ENCODE measurements at regions not wholly inside any gene's neighbourhood (a gene's known extent, or its start where the extent isn't known, plus 50 kb on each side); places are given as distances from the start of the nearest gene placed in this dataset.
"Not testable (repeated sequence)": the region's sequence is repeated elsewhere in the genome, so short reads cannot be mapped to it uniquely, and the experiment has no call there.

GRCh38 chr21:28851645-28852044 lies 141.0 kb downstream of the LTN1 start:
- FAIRE-seq (no peak), DNase-seq (ENCODE audit: low read depth, low spot score) (no peak)
- no peaks in the 10 kb centered on the region for H3K4me1 ChIP-seq (ENCODE audit: control insufficient read depth, extremely low read depth, insufficient read depth, low read length)
- intact Hi-C loops (cut with micrococcal nuclease) (no loop called here), dilution Hi-C loops (cut with MboI; ENCODE audit: extremely low pct_ligation_motif_present, low sequenced_read_pairs) (no loop called here)
- no peak overlapping the region for H3K9ac ChIP-seq (replicated peaks; ENCODE audit: extremely low read depth, insufficient read depth, low read length)
- no peak overlapping the region for H3K4me2 ChIP-seq (ENCODE audit: insufficient read depth, low read length)
- ChIA-PET POLR2A (no interaction called here), CTCF (interaction anchor here (1.4 kb wide), 1 partner anchor 8 kb away, joined by 4 read pairs; no protein-coding TSS in a partner anchor)
- no peak overlapping the region for H2AFZ ChIP-seq (ENCODE audit: low read depth, low read length)
- H3K36me3 ChIP-seq (ENCODE audit: control insufficient read depth in 2 of 2, extremely low read depth in 1 of 2, insufficient read depth in 2 of 2, low read length in 2 of 2): no peaks in the 10 kb centered on the region
- H3K79me2 ChIP-seq (ENCODE audit: control insufficient read depth, insufficient read depth, low read length): no peaks in the 10 kb centered on the region
- TF ChIP-seq FOS (IDR thresholded peaks at IDR 0.05; ENCODE audit: borderline replicate concordance, insufficient read depth, low read length) (no peak), POLR2AphosphoS5 (IDR thresholded peaks at IDR 0.05; ENCODE audit: insufficient read depth, low read depth, low read length) (no peak), JUN (IDR thresholded peaks at IDR 0.05; ENCODE audit: borderline replicate concordance, insufficient read depth, insufficient read length, low read depth) (no peak), MYC (IDR thresholded peaks at IDR 0.05; ENCODE audit: low read depth, low read length) (no peak)
- H3K9me3 ChIP-seq (replicated peaks; ENCODE audit: control insufficient read depth, insufficient read depth, low read length): no peaks in the 10 kb centered on the region
- no peaks in the 10 kb centered on the region for H4K20me1 ChIP-seq (replicated peaks; ENCODE audit: control insufficient read depth, extremely low read depth, insufficient read depth, low read length)
- no peaks in the 10 kb centered on the region for H3K9me1 ChIP-seq (replicated peaks; ENCODE audit: control insufficient read depth, extremely low read depth, insufficient read depth, low read length)
- H3K27ac ChIP-seq (ENCODE audit: insufficient read depth, low read depth, low read length): no peak overlapping the region
- BruUV-seq (replicated peaks): no TSS peak
- no peak overlapping the region for H3K4me3 ChIP-seq (replicated peaks in 1 of 3; ENCODE audit: insufficient read depth in 1 of 3, low read depth in 1 of 3, low read length in 3 of 3)
- H3K27me3 ChIP-seq (ENCODE audit: control insufficient read depth in 2 of 2, insufficient read depth in 2 of 2, low read length in 2 of 2): no peaks in the 10 kb centered on the region

- not testable (repeated sequence) for FAIRE-seq; H3K27me3 ChIP-seq (ENCODE audit: control insufficient read depth in 2 of 2, insufficient read depth in 2 of 2, low read length in 2 of 2); H3K4me2 ChIP-seq (ENCODE audit: insufficient read depth, low read length)
These were observed 153.4 kb downstream of the LTN1 start for GRCh38 chr21:28839237-28839636.

GRCh38 chr21:28837426-28837825 lies 155.3 kb downstream of the LTN1 start:
- H3K4me2 ChIP-seq (ENCODE audit: insufficient read depth, low read length); dilution Hi-C loops (cut with MboI; ENCODE audit: extremely low pct_ligation_motif_present, low sequenced_read_pairs); intact Hi-C loops (cut with micrococcal nuclease): not testable (repeated sequence)

More at GRCh38 chr21:28839237-28839636, 153.4 kb downstream of the LTN1 start:
- H3K9ac ChIP-seq (replicated peaks; ENCODE audit: extremely low read depth, insufficient read depth, low read length); H3K9me1 ChIP-seq (replicated peaks; ENCODE audit: control insufficient read depth, extremely low read depth, insufficient read depth, low read length); H3K4me1 ChIP-seq (ENCODE audit: control insufficient read depth, extremely low read depth, insufficient read depth, low read length); intact Hi-C loops (cut with micrococcal nuclease); BruUV-seq (replicated peaks); dilution Hi-C loops (cut with MboI; ENCODE audit: extremely low pct_ligation_motif_present, low sequenced_read_pairs); CTCF ChIA-PET; H3K79me2 ChIP-seq (ENCODE audit: control insufficient read depth, insufficient read depth, low read length); H3K4me3 ChIP-seq (replicated peaks in 1 of 3; ENCODE audit: insufficient read depth in 1 of 3, low read depth in 1 of 3, low read length in 3 of 3); H3K27ac ChIP-seq (ENCODE audit: insufficient read depth, low read depth, low read length); H4K20me1 ChIP-seq (replicated peaks; ENCODE audit: control insufficient read depth, extremely low read depth, insufficient read depth, low read length); H3K9me3 ChIP-seq (replicated peaks; ENCODE audit: control insufficient read depth, insufficient read depth, low read length); DNase-seq (ENCODE audit: low read depth, low spot score); H2AFZ ChIP-seq (ENCODE audit: low read depth, low read length); POLR2A ChIA-PET; H3K36me3 ChIP-seq (ENCODE audit: control insufficient read depth in 2 of 2, extremely low read depth in 1 of 2, insufficient read depth in 2 of 2, low read length in 2 of 2): not testable (repeated sequence)

GRCh38 chr21:28836588-28836987 lies 156.1 kb downstream of the LTN1 start:
- POLR2A ChIA-PET; H3K27me3 ChIP-seq (ENCODE audit: control insufficient read depth in 2 of 2, insufficient read depth in 2 of 2, low read length in 2 of 2); H4K20me1 ChIP-seq (replicated peaks; ENCODE audit: control insufficient read depth, extremely low read depth, insufficient read depth, low read length); H2AFZ ChIP-seq (ENCODE audit: low read depth, low read length); H3K4me1 ChIP-seq (ENCODE audit: control insufficient read depth, extremely low read depth, insufficient read depth, low read length); FAIRE-seq; H3K9me1 ChIP-seq (replicated peaks; ENCODE audit: control insufficient read depth, extremely low read depth, insufficient read depth, low read length); H3K36me3 ChIP-seq (ENCODE audit: control insufficient read depth in 2 of 2, extremely low read depth in 1 of 2, insufficient read depth in 2 of 2, low read length in 2 of 2); H3K79me2 ChIP-seq (ENCODE audit: control insufficient read depth, insufficient read depth, low read length); H3K4me3 ChIP-seq (replicated peaks in 1 of 3; ENCODE audit: insufficient read depth in 1 of 3, low read depth in 1 of 3, low read length in 3 of 3); BruUV-seq (replicated peaks); H3K27ac ChIP-seq (ENCODE audit: insufficient read depth, low read depth, low read length); H3K4me2 ChIP-seq (ENCODE audit: insufficient read depth, low read length); intact Hi-C loops (cut with micrococcal nuclease); H3K9me3 ChIP-seq (replicated peaks; ENCODE audit: control insufficient read depth, insufficient read depth, low read length); dilution Hi-C loops (cut with MboI; ENCODE audit: extremely low pct_ligation_motif_present, low sequenced_read_pairs); DNase-seq (ENCODE audit: low read depth, low spot score); H3K9ac ChIP-seq (replicated peaks; ENCODE audit: extremely low read depth, insufficient read depth, low read length): not testable (repeated sequence)
- CTCF ChIA-PET: interaction anchor here (1.5 kb wide), 1 partner anchor 13 kb away, joined by 3 read pairs; no protein-coding TSS in a partner anchor

More at GRCh38 chr21:28837426-28837825, 155.3 kb downstream of the LTN1 start:
- H3K9me1 ChIP-seq (replicated peaks; ENCODE audit: control insufficient read depth, extremely low read depth, insufficient read depth, low read length); H3K36me3 ChIP-seq (ENCODE audit: control insufficient read depth in 2 of 2, extremely low read depth in 1 of 2, insufficient read depth in 2 of 2, low read length in 2 of 2); H3K9me3 ChIP-seq (replicated peaks; ENCODE audit: control insufficient read depth, insufficient read depth, low read length); H3K27me3 ChIP-seq (ENCODE audit: control insufficient read depth in 2 of 2, insufficient read depth in 2 of 2, low read length in 2 of 2); H2AFZ ChIP-seq (ENCODE audit: low read depth, low read length); H3K4me3 ChIP-seq (replicated peaks in 1 of 3; ENCODE audit: insufficient read depth in 1 of 3, low read depth in 1 of 3, low read length in 3 of 3); BruUV-seq (replicated peaks); CTCF ChIA-PET; POLR2A ChIA-PET; H3K27ac ChIP-seq (ENCODE audit: insufficient read depth, low read depth, low read length); DNase-seq (ENCODE audit: low read depth, low spot score); H3K4me1 ChIP-seq (ENCODE audit: control insufficient read depth, extremely low read depth, insufficient read depth, low read length); H4K20me1 ChIP-seq (replicated peaks; ENCODE audit: control insufficient read depth, extremely low read depth, insufficient read depth, low read length); H3K9ac ChIP-seq (replicated peaks; ENCODE audit: extremely low read depth, insufficient read depth, low read length); H3K79me2 ChIP-seq (ENCODE audit: control insufficient read depth, insufficient read depth, low read length); FAIRE-seq: not testable (repeated sequence)
